ENCODE measurements at regions not wholly inside any gene's neighbourhood (a gene's known extent, or its start where the extent isn't known, plus 50 kb on each side); places are given as distances from the start of the nearest gene placed in this dataset.

- TF ChIP-seq EZH2 (IDR thresholded peaks at IDR 0.05; ENCODE audit: low read depth, unreplicated experiment) (no peak), POLR2AphosphoS5 (IDR thresholded peaks at IDR 0.05; ENCODE audit: low read depth) (no peak), EZH2phosphoT487 (IDR thresholded peaks at IDR 0.05; ENCODE audit: unreplicated experiment) (no peak), ZNF462 (CRISPR knock-in tag; IDR thresholded peaks at IDR 0.05) (no peak)
- TF ChIP-seq, protein P1, sequence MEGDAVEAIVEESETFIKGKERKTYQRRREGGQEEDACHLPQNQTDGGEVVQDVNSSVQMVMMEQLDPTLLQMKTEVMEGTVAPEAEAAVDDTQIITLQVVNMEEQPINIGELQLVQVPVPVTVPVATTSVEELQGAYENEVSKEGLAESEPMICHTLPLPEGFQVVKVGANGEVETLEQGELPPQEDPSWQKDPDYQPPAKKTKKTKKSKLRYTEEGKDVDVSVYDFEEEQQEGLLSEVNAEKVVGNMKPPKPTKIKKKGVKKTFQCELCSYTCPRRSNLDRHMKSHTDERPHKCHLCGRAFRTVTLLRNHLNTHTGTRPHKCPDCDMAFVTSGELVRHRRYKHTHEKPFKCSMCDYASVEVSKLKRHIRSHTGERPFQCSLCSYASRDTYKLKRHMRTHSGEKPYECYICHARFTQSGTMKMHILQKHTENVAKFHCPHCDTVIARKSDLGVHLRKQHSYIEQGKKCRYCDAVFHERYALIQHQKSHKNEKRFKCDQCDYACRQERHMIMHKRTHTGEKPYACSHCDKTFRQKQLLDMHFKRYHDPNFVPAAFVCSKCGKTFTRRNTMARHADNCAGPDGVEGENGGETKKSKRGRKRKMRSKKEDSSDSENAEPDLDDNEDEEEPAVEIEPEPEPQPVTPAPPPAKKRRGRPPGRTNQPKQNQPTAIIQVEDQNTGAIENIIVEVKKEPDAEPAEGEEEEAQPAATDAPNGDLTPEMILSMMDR (conservative IDR thresholded peaks at IDR 0.05; ENCODE audit: low read depth in 2 of 2), result no peak
- TF ChIP-seq, protein P2, sequence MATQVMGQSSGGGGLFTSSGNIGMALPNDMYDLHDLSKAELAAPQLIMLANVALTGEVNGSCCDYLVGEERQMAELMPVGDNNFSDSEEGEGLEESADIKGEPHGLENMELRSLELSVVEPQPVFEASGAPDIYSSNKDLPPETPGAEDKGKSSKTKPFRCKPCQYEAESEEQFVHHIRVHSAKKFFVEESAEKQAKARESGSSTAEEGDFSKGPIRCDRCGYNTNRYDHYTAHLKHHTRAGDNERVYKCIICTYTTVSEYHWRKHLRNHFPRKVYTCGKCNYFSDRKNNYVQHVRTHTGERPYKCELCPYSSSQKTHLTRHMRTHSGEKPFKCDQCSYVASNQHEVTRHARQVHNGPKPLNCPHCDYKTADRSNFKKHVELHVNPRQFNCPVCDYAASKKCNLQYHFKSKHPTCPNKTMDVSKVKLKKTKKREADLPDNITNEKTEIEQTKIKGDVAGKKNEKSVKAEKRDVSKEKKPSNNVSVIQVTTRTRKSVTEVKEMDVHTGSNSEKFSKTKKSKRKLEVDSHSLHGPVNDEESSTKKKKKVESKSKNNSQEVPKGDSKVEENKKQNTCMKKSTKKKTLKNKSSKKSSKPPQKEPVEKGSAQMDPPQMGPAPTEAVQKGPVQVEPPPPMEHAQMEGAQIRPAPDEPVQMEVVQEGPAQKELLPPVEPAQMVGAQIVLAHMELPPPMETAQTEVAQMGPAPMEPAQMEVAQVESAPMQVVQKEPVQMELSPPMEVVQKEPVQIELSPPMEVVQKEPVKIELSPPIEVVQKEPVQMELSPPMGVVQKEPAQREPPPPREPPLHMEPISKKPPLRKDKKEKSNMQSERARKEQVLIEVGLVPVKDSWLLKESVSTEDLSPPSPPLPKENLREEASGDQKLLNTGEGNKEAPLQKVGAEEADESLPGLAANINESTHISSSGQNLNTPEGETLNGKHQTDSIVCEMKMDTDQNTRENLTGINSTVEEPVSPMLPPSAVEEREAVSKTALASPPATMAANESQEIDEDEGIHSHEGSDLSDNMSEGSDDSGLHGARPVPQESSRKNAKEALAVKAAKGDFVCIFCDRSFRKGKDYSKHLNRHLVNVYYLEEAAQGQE (IDR thresholded peaks at IDR 0.05; ENCODE audit: unreplicated experiment), result no peak
- TF ChIP-seq, protein P3, sequence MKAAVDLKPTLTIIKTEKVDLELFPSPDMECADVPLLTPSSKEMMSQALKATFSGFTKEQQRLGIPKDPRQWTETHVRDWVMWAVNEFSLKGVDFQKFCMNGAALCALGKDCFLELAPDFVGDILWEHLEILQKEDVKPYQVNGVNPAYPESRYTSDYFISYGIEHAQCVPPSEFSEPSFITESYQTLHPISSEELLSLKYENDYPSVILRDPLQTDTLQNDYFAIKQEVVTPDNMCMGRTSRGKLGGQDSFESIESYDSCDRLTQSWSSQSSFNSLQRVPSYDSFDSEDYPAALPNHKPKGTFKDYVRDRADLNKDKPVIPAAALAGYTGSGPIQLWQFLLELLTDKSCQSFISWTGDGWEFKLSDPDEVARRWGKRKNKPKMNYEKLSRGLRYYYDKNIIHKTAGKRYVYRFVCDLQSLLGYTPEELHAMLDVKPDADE (IDR thresholded peaks at IDR 0.05), result no peak
These were observed 621.4 kb upstream of the GBE1 start for GRCh38 chr3:82382831-82383230.
